AG10803 (cell line): ENCODE measurements at regions not wholly inside any gene's neighbourhood (a gene's known extent, or its start where the extent isn't known, plus 50 kb on each side); places are given as distances from the start of the nearest gene placed in this dataset.

Source experiments
- DNase-seq: peaks from one replicate; pipeline ENCODE4 v3.0.0; 2010; ENCODE audit warnings: low read depth
- H3K4me3 ChIP-seq: 2 replicates; pipeline ENCODE4 v1.5.1; 2011; ENCODE audit warnings: mild to moderate bottlenecking, low read length, control low read depth
- CTCF ChIP-seq: conservative IDR thresholded peaks from 2 replicates; pipeline ENCODE4 v1.5.1; 2011; ENCODE audit warnings: mild to moderate bottlenecking, low read length, control low read depth, inconsistent platforms

GRCh38 chr16:9503251-9503984 lies 412.0 kb downstream of the HAPSTR1 start:
- DNase-seq, result no peak
- no peak for TF ChIP-seq CTCF
- H3K4me3 ChIP-seq, result no peak overlapping the region

- DNase-seq, result no peak
- no peak for TF ChIP-seq CTCF
- no peak overlapping the region for H3K4me3 ChIP-seq
Observed at GRCh38 chr16:9508328-9508936, 417.0 kb downstream of the HAPSTR1 start.

GRCh38 chr16:9509663-9510062 lies 418.2 kb downstream of the HAPSTR1 start:
- no peak for DNase-seq
- no peak overlapping the region for H3K4me3 ChIP-seq
- no peak for TF ChIP-seq CTCF

- DNase-seq, result no peak
- H3K4me3 ChIP-seq, result no peak overlapping the region
- no peak for TF ChIP-seq CTCF
Observed at GRCh38 chr16:9511389-9511788, 419.9 kb downstream of the HAPSTR1 start.

GRCh38 chr16:9516444-9516843 lies 425.0 kb downstream of the HAPSTR1 start:
- TF ChIP-seq CTCF, result no peak
- DNase-seq, result no peak
- no peak overlapping the region for H3K4me3 ChIP-seq

GRCh38 chr16:9518051-9518450 lies 426.6 kb downstream of the HAPSTR1 start:
- no peak overlapping the region for H3K4me3 ChIP-seq
- DNase-seq, result no peak
- TF ChIP-seq CTCF, result no peak

GRCh38 chr16:9518581-9518980 lies 427.1 kb downstream of the HAPSTR1 start:
- no peak for DNase-seq
- no peak overlapping the region for H3K4me3 ChIP-seq
- no peak for TF ChIP-seq CTCF
